ENCODE measurements at regions not wholly inside any gene's neighbourhood (a gene's known extent, or its start where the extent isn't known, plus 50 kb on each side); places are given as distances from the start of the nearest gene placed in this dataset.

DNA sequence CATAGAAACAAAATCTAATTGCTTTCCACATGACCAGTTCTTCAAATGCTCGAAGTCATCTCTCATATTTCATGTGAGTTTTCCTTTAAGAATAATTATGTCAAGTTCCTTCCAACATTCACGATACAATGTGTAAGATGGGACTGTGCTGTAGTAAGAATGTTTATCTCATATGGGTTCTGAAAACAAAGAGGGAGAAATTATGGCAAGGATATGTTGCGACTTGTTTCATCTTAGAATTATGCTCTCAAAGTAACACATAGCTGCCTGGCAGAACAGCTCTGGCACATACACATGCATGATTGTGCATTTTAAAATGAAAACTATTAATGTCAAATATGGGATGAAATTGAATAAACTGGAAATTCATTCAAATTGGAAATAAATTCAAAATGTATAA is 314.8 kb upstream of the ACVR2A start:
- Histone ChIP-seq H3K27ac (no peak overlapping the region), H3K9me3 (replicated peaks in 1 of 11) (no peaks in the 10 kb centered on the region), H4K20me1 (no peaks in the 10 kb centered on the region), H3K36me3 (no peaks in the 10 kb centered on the region), H3K4me1 (peaks cover 0 to 12% (median 0%) of the 10 kb centered on the region in 10 experiments; a peak in 3 of 20 replicates), H3K27me3 (no peaks in the 10 kb centered on the region), H3K4me3 (no peak overlapping the region), H3K4me2 (no peak overlapping the region), H3K9ac (no peak overlapping the region)
- TF ChIP-seq Cebpa-rat (IDR thresholded peaks at IDR 0.05), result no peak

DNA sequence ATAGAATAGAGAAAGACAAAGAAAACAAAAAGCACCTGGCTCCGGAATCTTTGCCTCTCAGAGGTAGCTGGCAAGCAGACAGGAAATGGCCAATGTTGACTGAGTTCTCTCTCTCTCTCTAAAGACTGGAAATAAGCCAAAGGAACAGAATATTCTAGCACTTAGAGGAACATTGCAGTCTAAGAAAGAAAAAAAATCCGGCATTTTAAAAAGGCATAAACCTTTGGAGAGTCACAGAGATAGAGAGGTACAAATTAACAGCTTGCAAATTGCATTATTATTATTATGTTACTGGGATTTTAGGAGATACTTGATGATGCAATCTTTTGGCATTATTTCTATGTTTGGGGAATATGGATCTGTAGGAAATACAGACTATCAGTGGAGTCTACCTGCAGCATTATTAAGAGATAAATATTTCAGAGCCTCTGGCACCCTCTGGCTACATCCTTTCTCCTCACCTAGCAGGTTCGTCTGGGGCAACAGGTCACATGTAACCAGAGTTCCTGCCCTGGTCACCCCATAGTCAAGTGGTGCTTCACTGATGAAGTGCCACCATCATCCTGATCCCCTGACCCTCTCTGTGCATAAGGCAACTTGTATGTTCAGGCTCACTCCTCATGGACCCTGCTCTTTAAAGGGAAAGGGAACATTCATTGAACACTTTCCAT is 318.9 kb upstream of the ACVR2A start:
- Histone ChIP-seq H3K27ac (no peak overlapping the region), H3K36me3 (no peaks in the 10 kb centered on the region)

DNA sequence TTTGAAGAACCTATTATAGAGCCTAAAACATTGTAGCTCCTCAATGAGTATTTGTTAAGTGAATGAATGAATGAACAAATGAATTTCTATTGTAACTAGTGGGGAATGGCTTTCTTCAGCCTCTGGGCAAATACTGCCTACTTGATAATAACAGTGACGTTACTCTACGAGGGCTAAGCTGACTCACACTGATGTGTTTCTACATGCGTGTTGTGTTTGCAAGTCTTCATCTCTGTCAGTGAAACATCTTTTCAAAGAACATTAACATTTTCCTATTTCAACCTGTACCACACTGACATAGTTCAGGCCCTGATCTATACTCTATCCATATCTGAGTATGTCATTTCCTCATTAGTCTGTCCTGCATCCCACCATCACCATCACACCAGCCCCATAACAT is 319.9 kb upstream of the ACVR2A start:
- H3K27ac ChIP-seq, result no peak overlapping the region
- H3K4me2 ChIP-seq, result no peak overlapping the region
- H3K27me3 ChIP-seq, result no peaks in the 10 kb centered on the region
- H3K36me3 ChIP-seq, result no peaks in the 10 kb centered on the region
- H3K9me3 ChIP-seq (replicated peaks in 1 of 11), result 0 out of 22 replicates have a peak, but pooled peaks cover 0 to 7% (median 0%) of the 10 kb centered on the region in 11 experiments
- H3K4me1 ChIP-seq, result peaks cover 0 to 12% (median 0%) of the 10 kb centered on the region in 10 experiments; a peak in 3 of 20 replicates
- H3K4me3 ChIP-seq, result no peak overlapping the region
- no peak overlapping the region for H3K9ac ChIP-seq
- no peaks in the 10 kb centered on the region for H4K20me1 ChIP-seq
- TF ChIP-seq Cebpa-rat (IDR thresholded peaks at IDR 0.05), result no peak

More for the DNA sequence above, 318.9 kb upstream of the ACVR2A start:
- Histone ChIP-seq H3K9me3 (replicated peaks in 1 of 11) (0 out of 22 replicates have a peak, but pooled peaks cover 0 to 7% (median 0%) of the 10 kb centered on the region in 11 experiments), H3K9ac (no peak overlapping the region), H3K4me1 (peaks cover 0 to 12% (median 0%) of the 10 kb centered on the region in 10 experiments; a peak in 3 of 20 replicates), H3K4me3 (no peak overlapping the region), H3K27me3 (no peaks in the 10 kb centered on the region), H4K20me1 (no peaks in the 10 kb centered on the region), H3K4me2 (peak overlapping the region in 2 of 11 experiments; percentile 2 to 24; a peak in 2 of 22 replicates)
- TF ChIP-seq Cebpa-rat (IDR thresholded peaks at IDR 0.05), result no peak

DNA sequence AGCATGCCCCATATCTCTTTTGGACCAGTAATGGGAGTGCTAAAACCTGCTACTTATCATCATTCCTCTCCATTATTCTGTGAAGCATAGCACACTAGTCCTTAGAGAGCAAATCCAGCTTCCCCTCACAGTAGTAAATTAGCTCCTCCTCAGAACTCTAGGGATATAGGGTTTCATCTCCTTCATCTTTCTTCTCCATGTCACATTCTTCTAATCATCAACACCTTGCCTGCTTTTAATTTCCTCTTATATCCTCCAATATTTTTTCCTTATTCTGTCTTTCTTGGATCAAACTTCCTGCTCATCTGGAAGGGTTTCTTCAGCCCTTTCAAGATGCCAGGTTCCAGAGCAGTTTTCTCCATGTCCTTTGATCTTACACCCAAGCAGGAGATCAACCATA is 321.4 kb upstream of the ACVR2A start:
- H3K4me3 ChIP-seq, result no peak overlapping the region
- H3K4me2 ChIP-seq, result no peak overlapping the region
- H3K9ac ChIP-seq, result no peak overlapping the region
- H3K36me3 ChIP-seq, result no peaks in the 10 kb centered on the region
- H4K20me1 ChIP-seq, result no peaks in the 10 kb centered on the region
- H3K4me1 ChIP-seq, result peaks cover 0 to 12% (median 0%) of the 10 kb centered on the region in 10 experiments; a peak in 3 of 20 replicates
- H3K27ac ChIP-seq, result no peak overlapping the region
- TF ChIP-seq Cebpa-rat (IDR thresholded peaks at IDR 0.05), result no peak
- peaks cover 0 to 7% (median 0%) of the 10 kb centered on the region in 11 experiments; a peak in 1 of 22 replicates for H3K9me3 ChIP-seq (replicated peaks in 1 of 11)
- H3K27me3 ChIP-seq, result no peaks in the 10 kb centered on the region

DNA sequence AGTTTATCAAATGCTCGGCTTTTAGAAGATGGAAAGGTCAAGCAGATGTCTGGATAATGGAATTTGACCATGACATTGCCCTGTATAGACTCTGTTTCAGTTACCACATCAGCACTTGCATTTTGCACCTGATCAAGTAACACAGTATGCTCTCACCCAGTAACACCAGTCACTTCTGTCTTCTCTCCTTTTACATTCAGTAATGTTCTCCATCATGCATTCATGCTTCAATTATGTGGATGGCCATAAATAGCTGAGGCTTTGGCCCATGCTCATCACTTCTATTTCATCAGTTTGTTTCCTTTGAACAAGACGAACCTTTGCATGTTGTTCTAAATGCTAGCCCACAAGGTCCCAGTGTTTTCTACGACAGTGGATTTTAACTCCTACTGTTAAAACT is 322.9 kb upstream of the ACVR2A start:
- H3K9me3 ChIP-seq (replicated peaks in 1 of 11), result peaks cover 0 to 7% (median 0%) of the 10 kb centered on the region in 11 experiments; a peak in 1 of 22 replicates
- H3K9ac ChIP-seq, result no peak overlapping the region

DNA sequence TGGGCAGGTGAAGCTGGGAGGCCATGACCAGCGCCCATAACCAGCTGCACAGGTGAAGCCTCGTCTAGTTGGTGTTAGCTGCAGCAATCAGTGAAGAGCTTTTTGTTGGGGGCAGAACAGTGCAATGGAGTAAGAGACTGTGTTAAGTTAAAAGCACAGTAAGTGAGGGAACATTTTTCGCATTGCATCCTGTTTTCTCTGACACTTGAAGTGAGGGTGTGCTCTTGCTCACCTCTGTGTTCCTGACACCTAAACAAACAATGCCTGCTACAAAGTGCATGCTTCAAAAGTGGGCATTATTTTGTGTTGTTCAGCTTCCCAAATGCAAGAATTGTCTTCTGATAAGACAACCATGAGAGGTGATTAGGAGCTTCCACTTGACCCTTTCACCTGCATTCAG is 324.0 kb upstream of the ACVR2A start:
- no peaks in the 10 kb centered on the region for H3K27me3 ChIP-seq
- H3K4me3 ChIP-seq, result no peak overlapping the region
- no peaks in the 10 kb centered on the region for H4K20me1 ChIP-seq
- no peak overlapping the region for H3K9ac ChIP-seq
- no peak for TF ChIP-seq Cebpa-rat (IDR thresholded peaks at IDR 0.05)
- H3K4me1 ChIP-seq, result peaks cover 0 to 7% (median 0%) of the 10 kb centered on the region in 10 experiments; a peak in 3 of 20 replicates
- H3K36me3 ChIP-seq, result no peaks in the 10 kb centered on the region
- H3K9me3 ChIP-seq (replicated peaks in 1 of 11), result peaks cover 0 to 7% (median 0%) of the 10 kb centered on the region in 11 experiments; a peak in 2 of 22 replicates
- H3K4me2 ChIP-seq, result no peak overlapping the region
- H3K27ac ChIP-seq, result no peak overlapping the region

More for the DNA sequence above, 322.9 kb upstream of the ACVR2A start:
- Histone ChIP-seq H3K27ac (no peak overlapping the region), H3K27me3 (no peaks in the 10 kb centered on the region), H3K4me2 (no peak overlapping the region), H3K4me3 (no peak overlapping the region), H3K36me3 (no peaks in the 10 kb centered on the region), H3K4me1 (peaks cover 0 to 12% (median 0%) of the 10 kb centered on the region in 10 experiments; a peak in 3 of 20 replicates), H4K20me1 (no peaks in the 10 kb centered on the region)
- TF ChIP-seq Cebpa-rat (IDR thresholded peaks at IDR 0.05), result no peak

DNA sequence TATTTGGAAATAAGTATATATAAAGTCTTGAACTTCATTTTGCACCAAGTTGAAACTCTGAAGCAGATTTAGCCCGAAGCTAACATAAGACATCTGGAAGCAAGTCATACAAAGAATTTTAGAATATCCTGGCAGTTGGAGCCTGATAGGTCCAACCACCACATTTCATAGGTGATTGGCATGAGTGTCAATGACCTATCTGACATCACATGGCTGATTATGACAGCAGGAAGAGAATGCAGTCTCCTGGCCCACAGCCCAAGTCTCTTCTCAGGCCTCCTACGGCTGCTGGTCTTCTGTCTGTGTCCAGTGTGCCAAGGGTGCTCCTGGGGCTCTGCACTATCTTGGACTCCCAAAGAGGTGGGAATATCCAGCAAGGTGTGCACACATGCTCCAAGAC is 325.7 kb upstream of the ACVR2A start:
- TF ChIP-seq Cebpa-rat (IDR thresholded peaks at IDR 0.05), result no peak
- H3K4me3 ChIP-seq, result no peak overlapping the region
- H3K4me2 ChIP-seq, result no peak overlapping the region

DNA sequence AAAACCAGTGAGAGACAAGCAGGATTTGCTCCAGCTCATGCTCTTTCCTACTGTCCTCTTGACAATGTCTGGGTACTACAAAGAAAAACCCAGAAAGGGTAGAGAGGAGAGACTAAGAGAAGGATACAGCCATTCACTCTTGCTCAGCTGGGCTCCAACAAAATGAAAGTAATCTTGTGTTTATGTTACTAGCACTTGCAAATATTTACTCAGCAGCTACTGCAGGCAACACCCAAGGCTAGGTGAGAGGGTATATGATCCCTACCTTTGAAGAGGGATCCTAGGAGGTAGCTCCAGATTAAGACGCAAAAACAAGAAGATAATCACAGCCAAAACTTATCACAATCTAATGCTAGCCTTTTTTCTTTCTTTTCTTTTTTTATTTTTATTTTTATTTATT is 329.6 kb upstream of the ACVR2A start:
- no peaks in the 10 kb centered on the region for H3K36me3 ChIP-seq
- no peaks in the 10 kb centered on the region for H3K27me3 ChIP-seq
- H3K4me1 ChIP-seq, result peaks cover 0 to 27% (median 7%) of the 10 kb centered on the region in 10 experiments; a peak in 12 of 20 replicates
- H3K27ac ChIP-seq, result no peak overlapping the region
- no peak overlapping the region for H3K4me3 ChIP-seq
- H4K20me1 ChIP-seq, result no peaks in the 10 kb centered on the region
- H3K9me3 ChIP-seq (replicated peaks in 1 of 11), result peaks cover 0 to 3% (median 0%) of the 10 kb centered on the region in 11 experiments; a peak in 2 of 22 replicates
- no peak overlapping the region for H3K4me2 ChIP-seq
- H3K9ac ChIP-seq, result no peak overlapping the region
- TF ChIP-seq Cebpa-rat (IDR thresholded peaks at IDR 0.05), result no peak

More for the DNA sequence above, 325.7 kb upstream of the ACVR2A start:
- Histone ChIP-seq H3K4me1 (no peaks in the 10 kb centered on the region), H3K36me3 (no peaks in the 10 kb centered on the region), H3K9me3 (replicated peaks in 1 of 11) (peaks cover 0 to 6% (median 0%) of the 10 kb centered on the region in 11 experiments; a peak in 2 of 22 replicates), H3K9ac (no peak overlapping the region), H3K27me3 (no peaks in the 10 kb centered on the region), H4K20me1 (no peaks in the 10 kb centered on the region), H3K27ac (no peak overlapping the region)

DNA sequence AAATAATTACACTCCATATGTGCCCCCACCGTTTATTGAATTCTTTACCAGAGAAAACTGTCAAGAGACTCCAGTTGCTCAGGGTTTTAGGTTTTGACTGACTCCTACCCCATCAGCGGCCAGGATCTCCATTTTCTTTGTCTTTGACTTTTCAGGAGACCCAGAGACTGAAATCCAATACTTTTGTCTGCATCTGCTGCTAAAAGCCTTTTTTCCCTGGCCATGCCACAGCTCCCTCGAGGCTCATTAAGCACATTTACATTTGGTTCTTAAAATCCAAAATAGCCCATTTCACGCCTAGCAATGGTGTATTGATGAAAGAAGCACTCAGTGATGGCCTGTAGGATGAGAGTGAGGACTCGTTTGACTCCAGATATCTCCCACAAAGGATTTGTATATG is 332.6 kb upstream of the ACVR2A start:
- Histone ChIP-seq H3K4me2 (peak overlapping the region in 4 of 11 experiments; percentile 6 to 45 (median 34); a peak in 5 of 22 replicates), H3K9ac (no peak overlapping the region), H3K4me1 (peaks cover 0 to 27% (median 7%) of the 10 kb centered on the region in 10 experiments; a peak in 12 of 20 replicates), H4K20me1 (no peaks in the 10 kb centered on the region), H3K27me3 (no peaks in the 10 kb centered on the region), H3K36me3 (no peaks in the 10 kb centered on the region), H3K9me3 (replicated peaks in 1 of 11) (peaks cover 0 to 8% (median 2%) of the 10 kb centered on the region in 11 experiments; a peak in 14 of 22 replicates), H3K4me3 (no peak overlapping the region), H3K27ac (no peak overlapping the region)
- no peak for TF ChIP-seq Cebpa-rat (IDR thresholded peaks at IDR 0.05)
